ENCODE measurements at regions not wholly inside any gene's neighbourhood (a gene's known extent, or its start where the extent isn't known, plus 50 kb on each side); places are given as distances from the start of the nearest gene placed in this dataset.
"Not testable (repeated sequence)": the region's sequence is repeated elsewhere in the genome, so short reads cannot be mapped to it uniquely, and the experiment has no call there.

- CTCF ChIA-PET, result no interaction called here
- no peak overlapping the region for H3K27ac ChIP-seq (ENCODE audit: low read depth, low read length)
- no peaks in the 10 kb centered on the region for H3K4me1 ChIP-seq (ENCODE audit: control insufficient read depth in 2 of 2, insufficient read depth in 2 of 2, low read length in 2 of 2)
- Mint-ChIP-seq H3K27ac (no peak overlapping the region), H3K27me3 (peaks cover 14 to 44% (median 31%) of the 10 kb centered on the region in 5 donors), H3K4me3 (no peak overlapping the region), H3K9me3 (peaks cover 6 to 40% (median 21%) of the 10 kb centered on the region in 11 donors), H3K4me1 (peaks cover 0 to 3% (median 0%) of the 10 kb centered on the region in 7 donors), H3K36me3 (peaks cover 0 to 16% (median 3%) of the 10 kb centered on the region in 5 donors)
- H3K27me3 ChIP-seq (ENCODE audit: control insufficient read depth in 2 of 2, insufficient read depth in 2 of 2, low read length in 2 of 2), result peaks cover 0 to 5% of the 10 kb centered on the region in 2 donors
- no peaks in the 10 kb centered on the region for H3K9me3 ChIP-seq (ENCODE audit: control insufficient read depth in 2 of 3, low read length in 3 of 3)
- POLR2A ChIA-PET, result no interaction called here
- H3K4me3 ChIP-seq (ENCODE audit: low read length), result no peak overlapping the region
- ATAC-seq (no peak), DNase-seq (no peak)
- intact Hi-C loops (cut with micrococcal nuclease), result no loop called here
- no peaks in the 10 kb centered on the region for H3K36me3 ChIP-seq (ENCODE audit: control insufficient read depth in 2 of 3, insufficient read depth in 3 of 3, low read length in 3 of 3)
Measured at GRCh38 chr2:89763254-89763580, 1071.7 kb downstream of the RPIA start.

GRCh38 chr2:89763581-89764485 is 1072.4 kb downstream of the RPIA start:
- intact Hi-C loops (cut with micrococcal nuclease), result no loop called here
- peaks cover 0 to 5% of the 10 kb centered on the region in 2 donors for H3K27me3 ChIP-seq (ENCODE audit: control insufficient read depth in 2 of 2, insufficient read depth in 2 of 2, low read length in 2 of 2)
- POLR2A ChIA-PET, result no interaction called here
- peaks cover 0 to 3% (median 0%) of the 10 kb centered on the region in 7 donors for H3K4me1 Mint-ChIP-seq
- no peak overlapping the region for H3K27ac Mint-ChIP-seq
- CTCF ChIA-PET, result no interaction called here
- peaks cover 6 to 40% (median 19%) of the 10 kb centered on the region in 11 donors for H3K9me3 Mint-ChIP-seq
- no peak for DNase-seq
- no peak overlapping the region for H3K27ac ChIP-seq (ENCODE audit: low read depth, low read length)
- peaks cover 0 to 16% (median 3%) of the 10 kb centered on the region in 5 donors for H3K36me3 Mint-ChIP-seq
- no peak overlapping the region for H3K4me3 Mint-ChIP-seq
- no peak for ATAC-seq
- H3K36me3 ChIP-seq (ENCODE audit: control insufficient read depth in 2 of 3, insufficient read depth in 3 of 3, low read length in 3 of 3), result no peaks in the 10 kb centered on the region
- H3K9me3 ChIP-seq (ENCODE audit: control insufficient read depth in 2 of 3, low read length in 3 of 3), result no peaks in the 10 kb centered on the region
- H3K27me3 Mint-ChIP-seq, result peaks cover 18 to 47% (median 37%) of the 10 kb centered on the region in 5 donors
- H3K4me1 ChIP-seq (ENCODE audit: control insufficient read depth in 2 of 2, insufficient read depth in 2 of 2, low read length in 2 of 2), result no peaks in the 10 kb centered on the region
- H3K4me3 ChIP-seq (ENCODE audit: low read length), result no peak overlapping the region

- H3K9me3 ChIP-seq (ENCODE audit: control insufficient read depth in 2 of 3, low read length in 3 of 3); intact Hi-C loops (cut with micrococcal nuclease); DNase-seq: not testable (repeated sequence)
Measured at GRCh38 chr2:89764571-89765360, 1073.3 kb downstream of the RPIA start.

GRCh38 chr2:89765361-89765718 is 1073.9 kb downstream of the RPIA start:
- not testable (repeated sequence) for DNase-seq

More at GRCh38 chr2:89764571-89765360, 1073.3 kb downstream of the RPIA start:
- Mint-ChIP-seq H3K27me3 (peaks cover 22 to 51% (median 44%) of the 10 kb centered on the region in 5 donors), H3K9me3 (peaks cover 6 to 40% (median 19%) of the 10 kb centered on the region in 11 donors), H3K36me3 (peaks cover 0 to 16% (median 3%) of the 10 kb centered on the region in 5 donors)
- H3K27ac ChIP-seq (ENCODE audit: low read depth, low read length); H3K36me3 ChIP-seq (ENCODE audit: control insufficient read depth in 2 of 3, insufficient read depth in 3 of 3, low read length in 3 of 3); ATAC-seq; H3K4me3 ChIP-seq (ENCODE audit: low read length); H3K27ac Mint-ChIP-seq; H3K4me3 Mint-ChIP-seq; H3K4me1 ChIP-seq (ENCODE audit: control insufficient read depth in 2 of 2, insufficient read depth in 2 of 2, low read length in 2 of 2); CTCF ChIA-PET; H3K27me3 ChIP-seq (ENCODE audit: control insufficient read depth in 2 of 2, insufficient read depth in 2 of 2, low read length in 2 of 2); H3K4me1 Mint-ChIP-seq; POLR2A ChIA-PET: not testable (repeated sequence)

GRCh38 chr2:89766141-89766990 is 1074.9 kb downstream of the RPIA start:
- ATAC-seq; H3K4me1 Mint-ChIP-seq; H3K4me3 ChIP-seq (ENCODE audit: low read length); H3K27me3 ChIP-seq (ENCODE audit: control insufficient read depth in 2 of 2, insufficient read depth in 2 of 2, low read length in 2 of 2); CTCF ChIA-PET; H3K27ac Mint-ChIP-seq; H3K36me3 ChIP-seq (ENCODE audit: control insufficient read depth in 2 of 3, insufficient read depth in 3 of 3, low read length in 3 of 3); intact Hi-C loops (cut with micrococcal nuclease); H3K4me3 Mint-ChIP-seq; DNase-seq; H3K4me1 ChIP-seq (ENCODE audit: control insufficient read depth in 2 of 2, insufficient read depth in 2 of 2, low read length in 2 of 2); POLR2A ChIA-PET; H3K9me3 ChIP-seq (ENCODE audit: control insufficient read depth in 2 of 3, low read length in 3 of 3); H3K27ac ChIP-seq (ENCODE audit: low read depth, low read length): not testable (repeated sequence)
- Mint-ChIP-seq H3K36me3 (peaks cover 0 to 12% (median 5%) of the 10 kb centered on the region in 5 donors), H3K9me3 (peaks cover 10 to 43% (median 22%) of the 10 kb centered on the region in 11 donors), H3K27me3 (peaks cover 22 to 58% (median 42%) of the 10 kb centered on the region in 5 donors)

More at GRCh38 chr2:89765361-89765718, 1073.9 kb downstream of the RPIA start:
- H3K27ac Mint-ChIP-seq; H3K9me3 ChIP-seq (ENCODE audit: control insufficient read depth in 2 of 3, low read length in 3 of 3); intact Hi-C loops (cut with micrococcal nuclease); H3K27ac ChIP-seq (ENCODE audit: low read depth, low read length); H3K27me3 ChIP-seq (ENCODE audit: control insufficient read depth in 2 of 2, insufficient read depth in 2 of 2, low read length in 2 of 2); ATAC-seq; H3K36me3 ChIP-seq (ENCODE audit: control insufficient read depth in 2 of 3, insufficient read depth in 3 of 3, low read length in 3 of 3); H3K4me1 ChIP-seq (ENCODE audit: control insufficient read depth in 2 of 2, insufficient read depth in 2 of 2, low read length in 2 of 2); POLR2A ChIA-PET; H3K4me3 Mint-ChIP-seq; H3K4me3 ChIP-seq (ENCODE audit: low read length); CTCF ChIA-PET; H3K4me1 Mint-ChIP-seq: not testable (repeated sequence)
- Mint-ChIP-seq H3K27me3 (peaks cover 22 to 54% (median 47%) of the 10 kb centered on the region in 5 donors), H3K9me3 (peaks cover 8 to 37% (median 20%) of the 10 kb centered on the region in 11 donors), H3K36me3 (peaks cover 0 to 16% (median 3%) of the 10 kb centered on the region in 5 donors)

GRCh38 chr2:89767058-89767457 is 1075.6 kb downstream of the RPIA start:
- H3K36me3 ChIP-seq (ENCODE audit: control insufficient read depth in 2 of 3, insufficient read depth in 3 of 3, low read length in 3 of 3); H3K4me1 Mint-ChIP-seq; CTCF ChIA-PET; H3K27ac Mint-ChIP-seq; POLR2A ChIA-PET; ATAC-seq; DNase-seq; H3K4me1 ChIP-seq (ENCODE audit: control insufficient read depth in 2 of 2, insufficient read depth in 2 of 2, low read length in 2 of 2); H3K27me3 ChIP-seq (ENCODE audit: control insufficient read depth in 2 of 2, insufficient read depth in 2 of 2, low read length in 2 of 2); intact Hi-C loops (cut with micrococcal nuclease); H3K4me3 ChIP-seq (ENCODE audit: low read length); H3K27ac ChIP-seq (ENCODE audit: low read depth, low read length); H3K9me3 ChIP-seq (ENCODE audit: control insufficient read depth in 2 of 3, low read length in 3 of 3): not testable (repeated sequence)
- Mint-ChIP-seq H3K9me3 (peaks cover 8 to 50% (median 23%) of the 10 kb centered on the region in 11 donors), H3K4me3 (peak overlapping the region in 1 of 10 donors; percentile 27), H3K36me3 (peaks cover 0 to 10% (median 7%) of the 10 kb centered on the region in 5 donors), H3K27me3 (peaks cover 22 to 58% (median 38%) of the 10 kb centered on the region in 5 donors)
